HCT116 (cell line): ENCODE measurements at regions not wholly inside any gene's neighbourhood (a gene's known extent, or its start where the extent isn't known, plus 50 kb on each side); places are given as distances from the start of the nearest gene placed in this dataset.

Experiments used
- ATAC-seq: fragments of 200-7000 bp; cut with Tn5 transposase; 2 replicates; pipeline ENCODE4 v1.9.1; 2020; ENCODE audit warnings: mild to moderate bottlenecking, moderate library complexity
- BruUV-seq: library from RNA; stranded (reverse); fragments of 400-500 nt; replicated peaks from 2 replicates; lab custom pipeline; 2021; lab: Mats Ljungman, UMichigan
- CTCF ChIA-PET: fragments of 300-600 bp; sonication (Branson Sonifier 250); formaldehyde crosslinking; loops from one replicate; lab custom pipeline; 2021; ENCODE audit warnings: antibody characterized with exemption; lab: Charles Lee
- POLR2A ChIA-PET: fragments of 300-600, 350-600 bp; sonication (Branson Sonifier 250); formaldehyde crosslinking; loops from one replicate; lab custom pipeline; 2021; ENCODE audit warnings: antibody characterized with exemption; lab: Charles Lee
- RAD21 ChIA-PET, 2 experiments: fragments of 300-600 bp; sonication (Branson Sonifier 250); formaldehyde crosslinking; loops; one replicate each; lab custom pipeline; 2023; ENCODE audit warnings: low total read pairs in 2 of 2; ENCODE audit not compliant: uncharacterized antibody in 2 of 2, unreplicated experiment in 2 of 2, low non-redundant PET in 1 of 2; lab: Charles Lee
- DNase-seq: peaks from one replicate; pipeline ENCODE4 v3.0.0-alpha.2; 2010; ENCODE audit warnings: low read depth, low spot score
- H2AFZ ChIP-seq: fragments of 200-600 bp; shearing (Covaris generic), sonication (generic); 2 replicates; pipeline ENCODE4 v1.6.1; 2017; ENCODE audit warnings: low read depth, mixed run types, mixed read lengths, antibody characterized with exemption, low read length; ENCODE audit not compliant: poor library complexity, severe bottlenecking
- H3K27ac ChIP-seq: 2 replicates; pipeline ENCODE4 v1.5.1; 2012; ENCODE audit warnings: low read depth, low read length
- H3K27me3 ChIP-seq: fragments of 200-600 bp; sonication (generic); 2 replicates; pipeline ENCODE4 v1.6.1; 2016; ENCODE audit warnings: mixed run types, low read length, mixed read lengths; ENCODE audit not compliant: insufficient read depth
- H3K36me3 ChIP-seq, 2 experiments: fragments of 200-500 bp in 1 of 2; fragments of 200-600 bp in 1 of 2; sonication (Bioruptor generic) in 1 of 2; sonication (generic) in 1 of 2; 2 replicates each; pipeline versions ENCODE4 v1.5.1 to v1.6.1; 2014 to 2016; ENCODE audit warnings: low read length in 2 of 2, inconsistent platforms in 1 of 2, mixed read lengths in 1 of 2, mixed run types in 1 of 2; ENCODE audit not compliant: insufficient read depth in 2 of 2, control insufficient read depth in 1 of 2
- H3K4me1 ChIP-seq, 2 experiments: fragments of 200-600 bp in 1 of 2; sonication (generic) in 1 of 2; 2 replicates each; pipeline versions ENCODE4 v1.5.1 to v1.6.1; 2012 to 2017; ENCODE audit warnings: low read length in 2 of 2, inconsistent platforms in 1 of 2, mild to moderate bottlenecking in 1 of 2, mixed read lengths in 1 of 2, mixed run types in 1 of 2, moderate library complexity in 1 of 2; ENCODE audit not compliant: insufficient read depth in 2 of 2, control insufficient read depth in 1 of 2
- H3K4me2 ChIP-seq: fragments of 200-600 bp; sonication (generic); 2 replicates; pipeline ENCODE4 v1.6.1; 2017; ENCODE audit warnings: mixed run types, low read length, mixed read lengths
- H3K4me3 ChIP-seq, 2 experiments: fragments of 200-600 bp in 1 of 2; sonication (generic) in 1 of 2; replicated peaks in 1 of 2; 2 replicates each; pipeline ENCODE4 v1.5.1; 2011 to 2016; ENCODE audit warnings: low read length in 2 of 2, control low read depth in 1 of 2, low read depth in 1 of 2, mild to moderate bottlenecking in 1 of 2, mixed read lengths in 1 of 2, mixed run types in 1 of 2
- H3K79me2 ChIP-seq: fragments of 200-600 bp; sonication (generic); 2 replicates; pipeline ENCODE4 v1.6.1; 2017; ENCODE audit warnings: mild to moderate bottlenecking, mixed run types, low read length, moderate library complexity, mixed read lengths; ENCODE audit not compliant: insufficient read depth
- H3K9ac ChIP-seq: fragments of 200-600 bp; sonication (generic); 2 replicates; pipeline ENCODE4 v1.6.1; 2016; ENCODE audit warnings: low read length, mixed read lengths
- H3K9me2 ChIP-seq: fragments of 200-600 bp; sonication (generic), shearing (Covaris generic); 2 replicates; pipeline ENCODE4 v1.6.1; 2017; ENCODE audit warnings: mixed run types, mild to moderate bottlenecking, moderate library complexity; ENCODE audit not compliant: insufficient read depth
- H3K9me3 ChIP-seq, 2 experiments: fragments of 200-500 bp in 1 of 2; fragments of 200-600 bp in 1 of 2; sonication (Bioruptor generic) in 1 of 2; sonication (generic) in 1 of 2; 2 replicates each; pipeline ENCODE4 v1.6.1; 2014 to 2017; ENCODE audit warnings: low read length in 2 of 2, mixed read lengths in 2 of 2, inconsistent platforms in 1 of 2, low read depth in 1 of 2, mild to moderate bottlenecking in 1 of 2, mixed run types in 1 of 2, moderate library complexity in 1 of 2; ENCODE audit not compliant: control insufficient read depth in 1 of 2, insufficient read depth in 1 of 2
- H4K20me1 ChIP-seq: fragments of 200-600 bp; sonication (generic), shearing (Covaris generic); 2 replicates; pipeline ENCODE4 v1.6.1; 2017; ENCODE audit warnings: mixed run types, mild to moderate bottlenecking, moderate library complexity; ENCODE audit not compliant: insufficient read depth
- ATF3 ChIP-seq: IDR thresholded peaks from 2 replicates; pipeline ENCODE4 v1.6.1; 2012
- CBX3 ChIP-seq: IDR thresholded peaks from 2 replicates; pipeline ENCODE4 v1.6.1; 2012; ENCODE audit warnings: low read depth
- CEBPB ChIP-seq: IDR thresholded peaks from 2 replicates; pipeline ENCODE4 v1.6.1; 2012; ENCODE audit warnings: low read depth
- ELF1 ChIP-seq: IDR thresholded peaks from 2 replicates; pipeline ENCODE4 v1.6.1; 2012; ENCODE audit warnings: low read depth, borderline replicate concordance
- EZH2 ChIP-seq: fragments of 200-600 bp; sonication (generic); IDR thresholded peaks from 2 replicates; pipeline ENCODE4 v1.6.1; 2017; ENCODE audit warnings: antibody characterized with exemption, mixed run types
- EZH2phosphoT487 ChIP-seq: fragments of 200-600 bp; IDR thresholded peaks from 2 replicates; pipeline ENCODE4 v1.6.1; 2018; ENCODE audit warnings: antibody characterized with exemption, borderline replicate concordance
- FOSL1 ChIP-seq: IDR thresholded peaks from 2 replicates; pipeline ENCODE4 v1.6.1; 2012; ENCODE audit warnings: low read depth
- POLR2A ChIP-seq: IDR thresholded peaks from 2 replicates; pipeline ENCODE4 v1.7.0; 2011; ENCODE audit warnings: borderline replicate concordance; ENCODE audit not compliant: insufficient read depth, insufficient read length; ENCODE audit errors: extremely low read depth
- RAD21 ChIP-seq: IDR thresholded peaks from 2 replicates; pipeline ENCODE4 v1.6.1; 2012; ENCODE audit warnings: low read depth, mild to moderate bottlenecking
- SRF ChIP-seq: IDR thresholded peaks from 2 replicates; pipeline ENCODE4 v1.6.1; 2012; ENCODE audit warnings: low read depth
- TCF7L2 ChIP-seq: IDR thresholded peaks from 2 replicates; pipeline ENCODE4 v1.7.0; 2011; ENCODE audit warnings: borderline replicate concordance, inconsistent platforms; ENCODE audit not compliant: insufficient read depth, insufficient read length; ENCODE audit errors: extremely low read depth
- ZFX ChIP-seq: fragments of 450-650 bp; IDR thresholded peaks from 2 replicates; pipeline ENCODE4 v1.6.1; 2017
- intact Hi-C: fragments of 100-400 bp; cut with micrococcal nuclease; formaldehyde crosslinking; loops from 2 replicates; pipeline ENCODE4 v1.10.0; 2022
- TF ChIP-seq, protein P1 (sequence below): IDR thresholded peaks from 2 replicates; pipeline ENCODE4 v1.6.1; 2012; ENCODE audit warnings: low read depth

GRCh38 chr11:33534575-33534974 lies 166.1 kb downstream of the C11orf91 start:
- CTCF ChIA-PET, result no interaction called here
- intact Hi-C loops, result no loop called here
- Histone ChIP-seq H3K79me2 (no peaks in the 10 kb centered on the region), H3K27ac (no peak overlapping the region), H3K36me3 (no peaks in the 10 kb centered on the region), H4K20me1 (no peaks in the 10 kb centered on the region), H3K9me2 (no peaks in the 10 kb centered on the region), H3K4me3 (no peak overlapping the region), H3K9me3 (no peaks in the 10 kb centered on the region), H3K4me1 (peaks cover 0 to 7% of the 10 kb centered on the region in 2 experiments; a peak in 2 of 4 replicates), H3K9ac (no peak overlapping the region), H3K27me3 (no peaks in the 10 kb centered on the region), H2AFZ (no peak overlapping the region), H3K4me2 (no peak overlapping the region)
- BruUV-seq, result no TSS peak
- TF ChIP-seq FOSL1, result no peak
- TF ChIP-seq SRF, result no peak
- TF ChIP-seq CBX3, result no peak
- no peak for TF ChIP-seq EZH2
- TF ChIP-seq POLR2A, result no peak
- no peak for TF ChIP-seq ZFX
- TF ChIP-seq ELF1, result no peak
- TF ChIP-seq, protein P1, sequence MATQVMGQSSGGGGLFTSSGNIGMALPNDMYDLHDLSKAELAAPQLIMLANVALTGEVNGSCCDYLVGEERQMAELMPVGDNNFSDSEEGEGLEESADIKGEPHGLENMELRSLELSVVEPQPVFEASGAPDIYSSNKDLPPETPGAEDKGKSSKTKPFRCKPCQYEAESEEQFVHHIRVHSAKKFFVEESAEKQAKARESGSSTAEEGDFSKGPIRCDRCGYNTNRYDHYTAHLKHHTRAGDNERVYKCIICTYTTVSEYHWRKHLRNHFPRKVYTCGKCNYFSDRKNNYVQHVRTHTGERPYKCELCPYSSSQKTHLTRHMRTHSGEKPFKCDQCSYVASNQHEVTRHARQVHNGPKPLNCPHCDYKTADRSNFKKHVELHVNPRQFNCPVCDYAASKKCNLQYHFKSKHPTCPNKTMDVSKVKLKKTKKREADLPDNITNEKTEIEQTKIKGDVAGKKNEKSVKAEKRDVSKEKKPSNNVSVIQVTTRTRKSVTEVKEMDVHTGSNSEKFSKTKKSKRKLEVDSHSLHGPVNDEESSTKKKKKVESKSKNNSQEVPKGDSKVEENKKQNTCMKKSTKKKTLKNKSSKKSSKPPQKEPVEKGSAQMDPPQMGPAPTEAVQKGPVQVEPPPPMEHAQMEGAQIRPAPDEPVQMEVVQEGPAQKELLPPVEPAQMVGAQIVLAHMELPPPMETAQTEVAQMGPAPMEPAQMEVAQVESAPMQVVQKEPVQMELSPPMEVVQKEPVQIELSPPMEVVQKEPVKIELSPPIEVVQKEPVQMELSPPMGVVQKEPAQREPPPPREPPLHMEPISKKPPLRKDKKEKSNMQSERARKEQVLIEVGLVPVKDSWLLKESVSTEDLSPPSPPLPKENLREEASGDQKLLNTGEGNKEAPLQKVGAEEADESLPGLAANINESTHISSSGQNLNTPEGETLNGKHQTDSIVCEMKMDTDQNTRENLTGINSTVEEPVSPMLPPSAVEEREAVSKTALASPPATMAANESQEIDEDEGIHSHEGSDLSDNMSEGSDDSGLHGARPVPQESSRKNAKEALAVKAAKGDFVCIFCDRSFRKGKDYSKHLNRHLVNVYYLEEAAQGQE, result no peak
- TF ChIP-seq ATF3, result no peak
- no peak for TF ChIP-seq TCF7L2
- no peak for TF ChIP-seq CEBPB
- TF ChIP-seq RAD21, result no peak
- no peak for TF ChIP-seq EZH2phosphoT487
- ATAC-seq, result no peak
- RAD21 ChIA-PET, result no interaction called here
- POLR2A ChIA-PET, result no interaction called here
- DNase-seq, result no peak
